ENCODE measurements at regions not wholly inside any gene's neighbourhood (a gene's known extent, or its start where the extent isn't known, plus 50 kb on each side); places are given as distances from the start of the nearest gene placed in this dataset.

DNA sequence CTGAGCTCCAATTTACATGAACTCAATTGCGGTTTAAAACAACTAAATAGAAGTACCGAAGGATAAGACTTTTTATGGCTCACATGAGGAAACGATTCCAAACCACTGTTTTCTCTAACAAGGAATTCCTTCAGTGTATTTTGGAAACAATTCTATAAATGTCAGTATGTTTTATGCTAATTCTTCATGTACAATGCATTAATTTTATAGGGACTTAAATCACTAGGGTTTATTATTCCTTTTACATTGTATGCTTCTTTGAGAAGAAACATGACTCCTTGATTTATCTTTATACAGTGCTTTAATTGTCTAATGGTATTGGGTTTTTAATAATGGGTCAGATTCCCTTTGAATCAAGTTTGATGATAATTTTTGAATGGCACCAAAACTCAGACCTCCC lies 566.8 kb downstream of the EPHA4 start:
- CTCF ChIA-PET = no interaction called here
- POLR2A ChIA-PET = no interaction called here

DNA sequence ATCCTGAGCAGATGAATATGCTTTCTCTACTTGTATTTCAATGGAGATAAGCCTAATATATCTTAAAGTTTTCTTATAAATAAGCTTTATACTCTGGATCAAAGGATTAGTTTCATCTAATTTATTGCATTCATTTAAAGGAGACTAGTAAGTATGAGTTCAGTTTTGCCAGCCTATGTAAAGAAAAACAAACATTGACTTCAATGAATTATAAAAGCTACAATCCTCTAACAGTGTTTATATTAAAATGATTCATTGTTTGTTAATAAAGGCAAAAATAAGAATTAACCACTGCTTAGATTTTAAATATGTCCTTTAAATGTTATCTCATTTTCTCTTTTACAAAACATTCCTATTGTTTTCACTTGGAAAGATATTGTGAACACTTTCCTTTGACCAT lies 566.0 kb downstream of the EPHA4 start:
- CTCF ChIA-PET = no interaction called here
- POLR2A ChIA-PET = no interaction called here

DNA sequence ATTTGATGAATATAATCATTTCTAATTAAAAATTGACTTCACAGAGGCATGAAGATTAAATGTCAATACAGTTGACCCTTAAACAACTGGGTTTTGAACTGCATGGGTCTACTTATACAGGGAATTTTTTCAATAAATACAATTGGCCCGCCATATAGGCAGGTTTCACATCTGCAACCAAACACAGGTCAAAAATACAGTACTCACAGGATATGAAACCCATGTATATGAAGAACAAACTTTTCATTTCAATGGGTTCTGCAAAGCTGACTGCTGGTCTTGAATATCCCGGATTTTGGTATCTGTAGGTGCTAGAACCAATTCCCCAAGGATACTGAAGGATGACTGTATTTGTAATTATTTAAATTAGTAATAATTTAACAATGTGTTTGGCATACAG lies 555.6 kb downstream of the EPHA4 start:
- ChIA-PET CTCF (no interaction called here), POLR2A (no interaction called here)

DNA sequence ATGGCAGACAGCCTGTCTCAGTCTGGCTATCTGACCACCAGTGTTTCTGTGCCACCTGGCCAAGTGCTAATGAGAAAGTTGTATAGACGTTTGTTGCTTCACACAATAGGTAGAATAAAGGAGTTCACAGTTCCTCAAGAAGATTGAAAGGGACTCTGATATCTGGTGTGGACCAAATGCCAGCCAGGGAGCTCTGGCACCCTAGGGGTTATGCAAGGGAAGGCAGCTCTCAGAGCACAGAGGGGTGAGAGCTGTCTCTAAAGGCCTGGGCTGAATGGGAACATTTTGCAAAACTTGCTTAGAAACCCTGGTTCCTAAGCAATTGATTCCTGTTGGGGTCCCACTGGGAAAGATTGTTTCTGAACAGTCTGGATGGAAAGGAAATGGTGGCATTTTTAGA lies 553.8 kb downstream of the EPHA4 start:
- POLR2A ChIA-PET = no interaction called here

DNA sequence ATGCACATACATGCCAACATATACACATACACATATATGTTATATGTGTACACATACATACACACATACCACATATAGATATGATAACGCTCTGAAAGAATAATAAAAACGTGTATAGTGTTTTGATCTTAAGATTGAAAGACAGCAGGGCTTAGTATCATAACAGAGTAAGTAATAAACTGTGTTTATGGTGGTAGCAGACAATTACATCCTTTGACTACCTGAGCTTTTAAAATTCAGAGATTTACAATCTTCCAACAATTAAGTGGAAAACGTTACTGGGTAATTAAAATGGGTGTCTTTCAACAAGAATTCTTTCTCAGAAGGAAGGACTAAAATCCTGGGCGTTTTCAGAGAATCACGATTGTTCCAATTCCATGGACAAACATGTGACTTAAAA lies 552.4 kb downstream of the EPHA4 start:
- ChIA-PET POLR2A (no interaction called here), CTCF (no interaction called here)

More for the DNA sequence above, 553.8 kb downstream of the EPHA4 start:
- CTCF ChIA-PET = no interaction called here

DNA sequence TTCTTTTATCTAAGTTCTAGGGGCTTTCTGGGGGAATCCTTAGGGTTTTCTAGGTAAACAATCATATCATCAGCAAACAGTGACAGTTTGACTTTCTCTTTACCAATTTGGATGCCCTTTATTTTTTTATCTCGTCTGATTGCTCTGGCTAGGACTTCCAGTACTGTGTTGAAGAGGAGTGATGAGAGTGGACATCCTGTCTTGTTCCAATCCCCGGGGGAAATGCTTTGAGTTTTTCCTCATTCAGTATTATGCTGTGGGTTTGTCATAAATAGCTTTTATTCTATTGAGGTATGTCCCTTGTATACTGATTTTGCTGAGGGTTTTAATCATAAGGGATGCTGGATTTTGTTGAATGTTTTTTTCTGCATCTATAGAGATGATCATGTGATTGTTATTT lies 549.5 kb downstream of the EPHA4 start:
- POLR2A ChIA-PET = no interaction called here
- CTCF ChIA-PET = no interaction called here

DNA sequence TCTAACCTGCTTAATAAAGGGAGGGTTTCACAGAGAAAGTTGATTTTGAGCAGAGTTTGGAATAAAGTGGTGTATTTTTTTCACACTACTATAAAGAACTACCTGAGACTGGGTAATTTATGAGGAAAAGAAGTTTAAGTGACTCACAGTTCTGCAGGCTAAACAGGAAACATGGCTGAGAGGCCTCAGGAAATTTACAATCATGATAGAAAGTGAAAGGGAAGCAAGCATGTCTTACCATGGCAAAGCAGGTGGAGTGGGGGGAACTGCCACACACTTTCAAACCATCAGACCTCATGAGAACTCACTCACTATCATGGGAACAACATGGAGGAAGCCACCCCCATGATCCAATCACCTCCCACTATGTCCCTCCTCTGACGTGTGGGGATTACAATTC lies 546.7 kb downstream of the EPHA4 start:
- CTCF ChIA-PET = no interaction called here
- POLR2A ChIA-PET = no interaction called here

DNA sequence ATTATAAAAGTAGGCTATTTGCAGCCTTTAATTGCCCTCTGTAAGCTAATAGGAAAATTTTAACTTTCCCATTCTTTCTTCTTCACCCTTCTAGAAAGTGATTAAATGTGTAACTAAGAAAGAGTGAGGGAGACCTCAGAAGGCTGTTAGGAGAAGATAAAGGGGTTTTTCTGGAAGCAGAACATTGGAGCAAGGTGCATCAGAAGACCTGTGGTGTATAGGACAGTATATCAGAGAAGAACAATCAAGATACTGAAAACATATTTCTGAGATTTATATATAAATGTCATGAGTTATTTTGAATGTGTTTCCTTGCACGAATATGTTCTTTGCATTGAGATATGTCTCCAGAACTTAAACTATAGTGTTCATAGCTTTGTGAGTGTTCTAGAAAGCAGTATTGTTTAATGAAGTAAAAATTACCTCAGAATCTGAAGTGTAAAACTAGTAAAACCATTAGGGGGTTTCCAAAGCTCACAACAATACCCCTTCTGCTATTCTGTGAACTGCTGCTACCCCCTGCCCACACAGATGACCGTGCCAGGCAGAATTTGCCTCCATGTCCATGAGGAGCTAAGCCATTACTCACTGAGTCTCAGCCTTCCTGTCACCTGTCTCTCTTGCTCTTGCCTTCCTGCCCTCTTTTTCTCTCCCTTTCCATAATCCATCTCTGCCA lies 537.9 kb downstream of the EPHA4 start:
- ChIA-PET CTCF (no interaction called here), POLR2A (no interaction called here)

DNA sequence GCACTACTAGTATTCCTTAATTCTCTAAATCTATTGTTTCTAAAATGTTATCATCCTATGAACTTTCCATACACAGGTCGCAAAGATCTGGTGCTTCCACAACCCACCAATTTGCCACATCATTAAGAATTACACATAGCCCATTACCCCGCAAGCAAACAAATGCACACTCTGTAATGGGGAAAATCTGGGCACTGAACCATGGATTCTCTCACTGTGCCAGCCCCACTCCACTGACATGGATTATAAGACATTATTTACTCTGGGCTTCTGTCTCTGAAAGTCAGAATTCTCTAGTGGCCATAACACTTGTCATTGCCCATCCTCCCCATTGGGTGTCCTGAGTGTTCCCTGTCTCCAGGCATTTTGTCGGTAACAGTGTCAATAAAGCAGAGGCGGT lies 537.1 kb downstream of the EPHA4 start:
- ChIA-PET CTCF (no interaction called here), POLR2A (no interaction called here)

DNA sequence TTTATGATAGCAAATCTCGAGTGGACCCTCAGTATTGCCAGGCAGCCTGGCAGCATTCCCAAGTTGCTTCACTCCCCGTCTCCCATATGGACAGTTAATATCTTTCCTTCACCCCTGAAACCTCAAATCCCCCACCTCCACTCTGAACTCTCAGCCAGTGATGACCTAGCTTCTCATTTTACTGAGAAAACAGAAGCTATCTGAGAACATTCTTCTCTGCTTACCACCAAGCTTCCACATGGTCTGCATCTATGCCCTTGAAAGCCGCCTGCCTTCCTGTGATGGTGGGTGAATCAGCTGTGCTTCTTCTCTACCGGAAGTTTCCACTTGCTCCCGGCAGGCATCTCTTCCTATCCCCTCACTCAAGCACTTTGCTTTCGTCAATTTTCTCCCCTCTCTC lies 529.2 kb downstream of the EPHA4 start:
- POLR2A ChIA-PET = no interaction called here
- CTCF ChIA-PET = no interaction called here

DNA sequence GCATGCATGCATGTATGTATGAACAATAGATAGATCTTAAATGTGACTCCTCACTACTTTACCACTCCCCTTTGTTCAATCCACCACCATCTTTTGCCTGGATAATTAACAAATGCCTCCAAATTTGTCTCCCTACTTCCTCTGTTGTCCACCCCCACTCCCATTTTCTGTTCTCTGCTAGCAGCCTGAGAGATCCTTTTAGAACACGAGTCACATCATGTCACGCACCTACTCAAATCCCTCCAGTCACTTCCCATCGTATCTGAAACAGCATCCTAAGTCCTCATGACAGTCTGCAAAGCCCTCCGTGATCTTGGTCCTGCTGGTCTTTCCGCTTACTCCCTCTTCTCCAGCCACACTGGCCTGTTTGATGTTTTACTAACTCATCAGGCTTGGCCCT lies 527.3 kb downstream of the EPHA4 start:
- POLR2A ChIA-PET = no interaction called here

DNA sequence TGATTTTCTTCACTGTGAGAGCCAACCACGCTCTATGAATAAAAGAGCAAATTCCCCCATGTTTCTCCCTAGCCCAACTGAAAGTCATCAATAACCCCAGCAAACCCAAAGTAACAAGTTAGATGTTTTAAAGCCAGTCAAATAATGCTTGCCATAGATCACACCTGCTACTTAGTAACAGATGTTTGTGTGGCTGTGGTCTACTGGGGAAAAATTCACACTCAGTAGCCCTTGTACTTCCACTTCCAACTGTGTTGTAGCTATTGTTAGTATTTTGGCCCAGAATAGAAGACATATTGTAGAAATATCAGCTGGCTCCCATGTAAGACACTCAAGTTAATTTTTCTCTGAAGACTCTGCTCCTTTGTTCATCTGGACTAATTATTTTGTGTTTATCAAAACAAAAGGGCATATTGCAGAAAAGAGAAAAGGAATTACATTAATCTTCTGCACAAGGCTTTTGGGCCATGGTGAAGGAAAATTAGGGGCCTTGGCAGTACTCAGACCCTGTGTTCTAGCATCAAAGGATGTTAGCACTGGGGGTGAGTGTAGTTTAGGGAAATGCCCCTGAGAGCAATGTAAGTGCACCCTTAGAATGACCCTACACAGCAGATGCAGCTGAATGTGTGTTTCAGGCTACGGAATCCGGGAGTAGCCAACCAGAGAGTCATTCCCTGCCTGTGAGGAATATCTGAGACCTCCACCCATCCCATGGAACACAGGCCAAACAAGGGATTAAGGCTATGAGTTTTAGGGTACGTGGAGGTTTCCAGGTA lies 521.9 kb downstream of the EPHA4 start:
- CTCF ChIA-PET = no interaction called here
- POLR2A ChIA-PET = no interaction called here

More for the DNA sequence above, 527.3 kb downstream of the EPHA4 start:
- CTCF ChIA-PET = no interaction called here

DNA sequence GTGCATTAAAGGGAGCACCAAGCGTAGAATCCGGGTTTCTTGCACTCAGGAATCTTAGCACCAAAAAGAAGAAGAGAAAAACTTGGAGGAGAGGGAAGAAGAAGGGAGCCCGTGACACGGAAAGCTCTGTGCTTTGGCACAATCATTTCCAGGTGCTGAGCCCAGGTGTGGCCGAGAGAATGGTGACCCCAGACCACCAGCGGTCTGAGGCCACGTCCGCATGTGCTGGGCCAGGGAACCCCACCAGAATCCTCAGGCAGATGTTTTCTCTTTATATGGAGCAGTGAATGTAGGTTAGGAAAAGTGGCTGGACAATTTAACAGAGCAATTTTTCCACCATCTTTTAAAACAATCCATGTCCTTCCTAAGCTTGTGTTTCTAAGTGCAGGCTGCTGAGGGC lies 520.9 kb downstream of the EPHA4 start:
- POLR2A ChIA-PET = no interaction called here
- CTCF ChIA-PET = no interaction called here

DNA sequence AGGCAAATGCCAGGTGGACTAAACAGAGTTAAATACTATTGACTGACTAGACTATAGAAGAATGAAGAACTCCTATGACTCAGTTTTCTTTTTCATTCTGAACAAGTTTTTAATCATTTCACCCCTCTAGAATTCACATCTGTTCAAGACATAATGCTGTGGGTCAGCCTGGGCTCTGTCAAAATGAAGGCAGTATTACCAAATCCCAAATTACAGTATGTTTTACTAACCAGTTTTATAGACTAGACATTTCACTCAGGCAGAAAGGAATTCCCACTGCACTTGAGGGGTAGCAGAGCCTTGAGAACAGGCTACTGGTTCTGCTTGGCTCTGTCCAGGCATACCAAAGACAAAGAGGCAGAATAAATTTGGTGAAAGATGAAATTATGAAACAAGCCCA lies 511.7 kb downstream of the EPHA4 start:
- ChIA-PET POLR2A (no interaction called here), CTCF (no interaction called here)

DNA sequence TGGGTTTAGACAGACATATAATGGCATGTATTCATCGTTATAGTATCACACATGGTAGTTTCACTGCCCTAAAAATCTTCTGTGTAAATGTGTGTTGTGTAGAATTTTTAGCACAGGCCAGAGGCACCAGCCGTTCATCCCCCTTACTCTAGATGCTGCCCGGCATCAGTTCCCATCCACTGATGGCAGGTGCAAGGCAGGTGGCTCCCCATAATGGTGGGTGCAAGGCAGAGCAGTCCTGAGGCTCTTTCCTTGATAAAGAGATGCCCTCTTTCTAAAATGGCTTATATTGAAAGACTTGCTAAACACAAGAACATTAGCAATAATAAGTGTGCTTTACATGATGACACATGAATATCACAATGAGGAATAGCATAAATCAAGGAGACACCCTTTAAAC lies 508.5 kb downstream of the EPHA4 start:
- ChIA-PET POLR2A (no interaction called here), CTCF (no interaction called here)

DNA sequence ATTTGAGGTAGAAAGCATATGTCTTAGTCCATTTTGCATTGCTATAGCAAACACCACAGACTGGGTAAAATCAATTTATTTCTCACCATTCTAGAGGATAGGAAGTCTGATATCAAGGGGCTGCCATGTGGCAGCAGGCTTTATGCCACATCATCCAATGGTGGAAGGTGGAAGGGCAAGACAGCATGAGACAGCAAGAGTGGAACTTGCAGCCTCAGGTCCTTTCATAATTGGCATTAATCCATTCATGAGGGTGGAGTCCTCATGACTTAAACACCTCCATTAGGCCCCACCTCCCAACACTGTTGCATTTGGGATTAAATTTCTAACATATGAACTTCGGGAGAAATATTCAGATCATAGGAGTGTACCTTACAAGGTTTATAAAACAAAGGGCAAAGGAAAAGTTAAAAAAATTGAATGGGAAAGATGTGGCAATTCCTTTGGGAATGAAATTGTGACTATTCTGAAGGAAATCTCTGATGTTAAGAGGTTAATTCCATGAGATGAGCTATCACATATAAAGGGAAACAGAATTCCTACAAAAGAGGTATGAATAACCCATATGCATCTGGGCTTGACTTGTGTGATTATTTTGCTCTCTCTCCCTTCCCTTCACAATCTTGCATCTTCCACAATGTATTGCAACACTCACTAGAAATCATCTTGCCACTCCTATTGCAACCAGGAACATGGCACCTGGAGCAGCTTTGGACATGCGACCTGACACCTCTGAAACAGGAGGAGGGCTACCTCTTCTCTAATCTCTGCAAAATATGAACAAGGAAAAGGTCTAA lies 507.8 kb downstream of the EPHA4 start:
- ChIA-PET POLR2A (no interaction called here), CTCF (no interaction called here)

DNA sequence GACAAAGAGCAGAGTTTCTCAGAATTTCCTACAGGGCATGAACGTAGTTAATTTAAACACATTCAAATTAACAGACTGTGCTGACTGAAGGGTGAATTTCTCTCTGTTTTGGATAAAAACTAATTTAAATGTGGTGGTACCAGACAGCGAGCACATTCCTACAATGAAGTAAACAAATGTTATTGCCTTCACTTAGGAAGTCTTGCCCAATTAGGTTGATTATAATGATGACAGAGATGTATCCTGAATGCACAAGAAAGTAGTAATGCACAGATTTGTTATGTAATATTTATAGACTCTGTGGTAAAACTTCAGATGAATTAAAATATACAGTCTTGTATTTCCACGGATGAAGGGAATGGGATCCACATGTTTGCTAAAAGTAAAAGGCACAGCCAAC lies 507.2 kb downstream of the EPHA4 start:
- POLR2A ChIA-PET = no interaction called here
- CTCF ChIA-PET = no interaction called here

DNA sequence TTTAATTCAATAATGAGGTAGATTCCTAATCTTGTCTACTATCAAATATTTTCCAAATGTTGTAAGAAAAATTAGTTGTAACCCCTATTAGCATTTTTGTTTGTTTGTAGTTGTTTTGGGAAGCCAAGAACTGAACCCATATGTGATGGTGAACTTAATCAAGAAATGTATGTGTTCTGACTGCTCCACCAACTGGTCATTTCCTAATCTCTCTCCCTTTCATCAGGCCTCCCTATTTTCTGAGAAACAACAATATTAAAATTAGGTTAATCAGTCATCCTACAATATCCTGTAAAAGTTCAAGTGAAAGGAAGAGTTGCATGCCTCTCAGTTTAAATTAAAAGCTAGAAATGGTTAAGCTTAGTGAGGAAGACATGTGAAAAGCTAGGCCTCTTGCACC lies 504.0 kb downstream of the EPHA4 start:
- ChIA-PET CTCF (no interaction called here), POLR2A (no interaction called here)

DNA sequence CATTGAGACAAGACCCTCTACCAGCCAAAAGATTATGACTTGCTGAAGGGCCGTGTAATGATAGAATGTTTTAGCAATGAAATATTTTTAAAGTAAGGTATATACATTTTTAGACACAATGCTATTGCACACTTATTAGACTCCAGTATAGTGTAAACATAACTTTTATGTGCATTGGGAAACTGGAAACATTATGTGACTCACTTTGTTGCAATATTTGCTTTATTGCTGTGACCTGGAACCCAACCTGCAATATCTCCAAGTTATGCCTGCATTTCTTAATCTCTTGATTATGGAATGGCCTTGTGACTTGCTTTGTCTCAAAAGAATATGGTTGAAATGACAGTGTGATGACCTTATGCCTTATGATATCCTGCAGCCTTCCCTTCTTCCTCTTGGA lies 502.0 kb downstream of the EPHA4 start:
- ChIA-PET POLR2A (no interaction called here), CTCF (no interaction called here)

DNA sequence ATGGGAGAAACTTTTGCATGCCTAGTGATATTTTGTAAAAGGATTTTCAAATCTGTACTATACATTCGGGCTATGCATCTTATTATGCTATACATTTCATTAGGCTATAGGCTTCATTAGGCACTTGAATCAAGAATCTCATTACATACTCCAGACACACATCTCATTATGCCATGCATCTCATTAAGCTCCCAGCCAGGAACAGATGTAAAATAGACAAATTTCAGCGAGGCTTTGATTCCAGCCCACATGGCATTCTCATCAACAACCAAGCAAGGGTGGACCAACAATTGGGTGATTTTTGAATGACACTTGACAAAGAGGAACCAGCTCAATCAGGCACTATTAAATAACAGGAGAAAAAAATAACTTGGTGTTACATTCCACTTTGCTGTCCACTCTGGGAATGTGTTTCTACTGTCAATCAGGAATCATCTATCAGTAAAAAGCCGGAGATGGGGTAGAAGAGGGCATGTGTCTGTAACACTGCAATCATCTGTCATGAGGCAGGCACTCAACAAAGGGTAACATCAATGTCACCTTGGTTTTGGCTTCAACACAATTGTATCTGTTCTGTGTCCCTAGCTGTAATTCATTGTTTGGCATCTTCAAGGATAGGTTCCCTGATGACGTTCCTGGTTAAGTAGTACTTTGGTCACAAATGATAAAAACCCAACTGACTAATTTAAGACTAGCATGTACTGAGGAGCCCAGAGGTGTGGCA lies 498.6 kb downstream of the EPHA4 start:
- ChIA-PET POLR2A (no interaction called here), CTCF (no interaction called here)

DNA sequence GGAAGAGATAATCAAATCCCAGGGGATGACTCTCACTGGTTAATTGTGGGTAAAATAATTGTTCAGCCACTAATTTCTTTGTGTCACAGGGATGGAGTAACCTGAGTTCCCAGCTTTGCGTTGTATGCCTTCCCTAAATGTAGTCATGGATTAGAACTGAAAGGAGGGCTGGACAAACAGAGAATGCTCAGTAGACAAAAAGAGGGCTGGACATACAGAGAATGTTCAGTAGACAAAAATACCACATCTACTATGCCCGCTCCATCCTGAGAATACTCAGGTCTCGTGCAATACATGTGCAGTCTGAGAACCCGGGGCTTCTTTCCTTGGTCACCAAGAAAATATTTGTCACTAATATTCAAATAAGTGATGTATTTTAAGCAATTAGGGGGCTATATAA lies 497.9 kb downstream of the EPHA4 start:
- ChIA-PET CTCF (no interaction called here), POLR2A (no interaction called here)
